Astrocyte (in vitro differentiated cells and primary cell): ENCODE measurements at regions not wholly inside any gene's neighbourhood (a gene's known extent, or its start where the extent isn't known, plus 50 kb on each side); places are given as distances from the start of the nearest gene placed in this dataset.
A peak's percentile ranks its signal among the peaks of the same experiment; 100 is the strongest.

Experiments used
- DNase-seq: peaks from one replicate; pipeline ENCODE4 v3.0.0-alpha.2; 2010; ENCODE audit warnings: low read depth
- FAIRE-seq: peaks from 2 replicates; lab custom pipeline; 2011; peaks lifted over from hg19 to GRCh38; lab: Jason Lieb, UNC
- H2AFZ ChIP-seq: 2 replicates; pipeline ENCODE4 v1.6.0; 2012; ENCODE audit warnings: low read depth, low read length, inconsistent platforms
- H3K27ac ChIP-seq: 2 replicates; pipeline ENCODE4 v1.5.1; 2011; ENCODE audit warnings: low read depth, low read length, inconsistent platforms
- H3K27me3 ChIP-seq: 2 replicates; pipeline ENCODE4 v1.6.0; 2011; ENCODE audit warnings: low read length, inconsistent platforms; ENCODE audit not compliant: insufficient read depth
- H3K36me3 ChIP-seq: 2 replicates; pipeline ENCODE4 v1.5.1; 2011; ENCODE audit warnings: low read length, inconsistent platforms; ENCODE audit not compliant: insufficient read depth
- H3K4me1 ChIP-seq: 2 replicates; pipeline ENCODE4 v1.5.1; 2011; ENCODE audit warnings: low read length, inconsistent platforms; ENCODE audit not compliant: insufficient read depth
- H3K4me2 ChIP-seq: 2 replicates; pipeline ENCODE4 v1.6.0; 2012; ENCODE audit warnings: low read length, inconsistent platforms
- H3K4me3 ChIP-seq: 2 replicates; pipeline ENCODE4 v1.5.1; 2011; ENCODE audit warnings: low read depth, mild to moderate bottlenecking, low read length, inconsistent platforms; ENCODE audit not compliant: insufficient read depth
- H3K79me2 ChIP-seq: 2 replicates; pipeline ENCODE4 v1.6.0; 2012; ENCODE audit warnings: mild to moderate bottlenecking, low read length, inconsistent platforms; ENCODE audit not compliant: insufficient read depth
- H3K9ac ChIP-seq: 2 replicates; pipeline ENCODE4 v1.6.0; 2012; ENCODE audit warnings: mild to moderate bottlenecking, low read length, inconsistent platforms
- H3K9me3 ChIP-seq: 2 replicates; pipeline ENCODE4 v1.5.1; 2012; ENCODE audit warnings: low read depth, mild to moderate bottlenecking, low read length, inconsistent platforms; ENCODE audit not compliant: insufficient read depth
- H4K20me1 ChIP-seq: 2 replicates; pipeline ENCODE4 v1.6.0; 2012; ENCODE audit warnings: low read length, inconsistent platforms; ENCODE audit not compliant: insufficient read depth
- H3K27ac Mint-ChIP-seq: one replicate; pipeline ENCODE4 v1.8.0; 2021; ENCODE audit warnings: mild to moderate bottlenecking, mixed read lengths; ENCODE audit not compliant: unreplicated experiment
- H3K27me3 Mint-ChIP-seq: one replicate; pipeline ENCODE4 v1.8.0; 2021; ENCODE audit warnings: low read depth, mixed read lengths; ENCODE audit not compliant: unreplicated experiment
- H3K36me3 Mint-ChIP-seq: one replicate; pipeline ENCODE4 v1.8.0; 2021; ENCODE audit warnings: low read depth, mixed read lengths; ENCODE audit not compliant: unreplicated experiment
- H3K4me1 Mint-ChIP-seq: one replicate; pipeline ENCODE4 v1.8.0; 2021; ENCODE audit warnings: low read depth, mixed read lengths; ENCODE audit not compliant: unreplicated experiment
- H3K4me3 Mint-ChIP-seq: one replicate; pipeline ENCODE4 v1.8.0; 2021; ENCODE audit warnings: mild to moderate bottlenecking, moderate library complexity, mixed read lengths; ENCODE audit not compliant: unreplicated experiment
- H3K9me3 Mint-ChIP-seq: one replicate; pipeline ENCODE4 v1.8.0; 2021; ENCODE audit warnings: mild to moderate bottlenecking, mixed read lengths; ENCODE audit not compliant: unreplicated experiment
- CTCF ChIP-seq: IDR thresholded peaks from 2 replicates; pipeline ENCODE4 v1.5.1; 2011; ENCODE audit warnings: low read depth, mild to moderate bottlenecking, inconsistent platforms, low read length, moderate library complexity; ENCODE audit not compliant: insufficient read depth
- EZH2 ChIP-seq: IDR thresholded peaks from 2 replicates; pipeline ENCODE4 v1.6.1; 2012; ENCODE audit warnings: mild to moderate bottlenecking, low read length, inconsistent platforms; ENCODE audit not compliant: insufficient read depth

- no peak overlapping the region for H3K4me3 Mint-ChIP-seq
These were observed 87.4 kb upstream of the SLC7A11 start for GRCh38 chr4:138329506-138330070.

GRCh38 chr4:138327338-138327737 is 85.2 kb upstream of the SLC7A11 start:
- no peaks in the 10 kb centered on the region for H3K4me1 ChIP-seq
- H3K4me3 ChIP-seq, result no peak overlapping the region
- no peak overlapping the region for H3K9ac ChIP-seq
- DNase-seq, result no peak
- no peak overlapping the region for H2AFZ ChIP-seq
- no peaks in the 10 kb centered on the region for H3K79me2 ChIP-seq
- H3K27me3 ChIP-seq, result no peaks in the 10 kb centered on the region
- Mint-ChIP-seq H3K36me3 (no peaks in the 10 kb centered on the region), H3K27ac (peak overlapping the region; percentile 35), H3K4me3 (no peak overlapping the region), H3K27me3 (peaks cover 3% of the 10 kb centered on the region), H3K4me1 (peaks cover 8% of the 10 kb centered on the region), H3K9me3 (peaks cover 2% of the 10 kb centered on the region)
- TF ChIP-seq EZH2 (no peak), CTCF (no peak)
- H3K36me3 ChIP-seq, result no peaks in the 10 kb centered on the region
- no peak for FAIRE-seq
- no peak overlapping the region for H3K27ac ChIP-seq
- no peaks in the 10 kb centered on the region for H3K9me3 ChIP-seq
- H4K20me1 ChIP-seq, result no peaks in the 10 kb centered on the region
- H3K4me2 ChIP-seq, result no peak overlapping the region

More at GRCh38 chr4:138329506-138330070, 87.4 kb upstream of the SLC7A11 start:
- Mint-ChIP-seq H3K36me3 (no peaks in the 10 kb centered on the region), H3K4me1 (peaks cover 8% of the 10 kb centered on the region), H3K9me3 (peaks cover 2% of the 10 kb centered on the region), H3K27me3 (peaks cover 3% of the 10 kb centered on the region), H3K27ac (no peak overlapping the region)
- no peak for TF ChIP-seq CTCF
- no peak for TF ChIP-seq EZH2
- Histone ChIP-seq H3K4me2 (no peak overlapping the region), H4K20me1 (no peaks in the 10 kb centered on the region), H3K9me3 (no peaks in the 10 kb centered on the region), H3K4me3 (no peak overlapping the region), H2AFZ (no peak overlapping the region), H3K27me3 (no peaks in the 10 kb centered on the region), H3K9ac (no peak overlapping the region), H3K4me1 (no peaks in the 10 kb centered on the region), H3K27ac (no peak overlapping the region), H3K36me3 (no peaks in the 10 kb centered on the region), H3K79me2 (no peaks in the 10 kb centered on the region)
- FAIRE-seq, result no peak
- DNase-seq, result no peak

GRCh38 chr4:138320831-138321230 is 78.7 kb upstream of the SLC7A11 start:
- Mint-ChIP-seq H3K27ac (no peak overlapping the region), H3K4me1 (no peaks in the 10 kb centered on the region), H3K36me3 (no peaks in the 10 kb centered on the region), H3K27me3 (no peaks in the 10 kb centered on the region), H3K4me3 (no peak overlapping the region), H3K9me3 (no peaks in the 10 kb centered on the region)
- Histone ChIP-seq H4K20me1 (no peaks in the 10 kb centered on the region), H3K4me1 (no peaks in the 10 kb centered on the region), H2AFZ (no peak overlapping the region), H3K9ac (no peak overlapping the region), H3K36me3 (no peaks in the 10 kb centered on the region), H3K9me3 (no peaks in the 10 kb centered on the region), H3K79me2 (no peaks in the 10 kb centered on the region), H3K27me3 (no peaks in the 10 kb centered on the region), H3K27ac (no peak overlapping the region), H3K4me2 (no peak overlapping the region), H3K4me3 (no peak overlapping the region)
- DNase-seq (no peak), FAIRE-seq (no peak)
- TF ChIP-seq CTCF, result no peak
- TF ChIP-seq EZH2, result no peak
